PC-9 (cell line): ENCODE measurements at regions not wholly inside any gene's neighbourhood (a gene's known extent, or its start where the extent isn't known, plus 50 kb on each side); places are given as distances from the start of the nearest gene placed in this dataset.

ENCODE experiments used
- BruUV-seq: library from RNA; stranded (reverse); fragments of 400-500 nt; replicated peaks from 2 replicates; lab custom pipeline; 2021; lab: Mats Ljungman, UMichigan
- CTCF ChIA-PET: fragments of 300-600 bp; sonication (Branson Sonifier 250); formaldehyde crosslinking; loops from one replicate; lab custom pipeline; 2022; ENCODE audit warnings: antibody characterized with exemption; lab: Charles Lee
- POLR2A ChIA-PET: fragments of 300-600 bp; sonication (Branson Sonifier 250); formaldehyde crosslinking; loops from one replicate; lab custom pipeline; 2022; ENCODE audit warnings: antibody characterized with exemption; ENCODE audit not compliant: unreplicated experiment; lab: Charles Lee
- DNase-seq, 2 experiments: peaks; one replicate each; pipeline versions ENCODE4 v3.0.0 to v3.0.0-alpha.2; 2015 to 2022; ENCODE audit warnings: mixed read lengths in 1 of 2
- H2AFZ ChIP-seq: fragments of 200-600 bp; sonication (generic); 2 replicates; pipeline ENCODE4 v1.8.1; 2017; ENCODE audit warnings: antibody characterized with exemption
- H3F3A ChIP-seq: fragments of 200-600 bp; sonication (generic); 2 replicates; pipeline ENCODE4 v1.8.1; 2017; ENCODE audit warnings: antibody characterized with exemption, mild to moderate bottlenecking, low read depth; ENCODE audit not compliant: insufficient read depth
- H3K27ac ChIP-seq: fragments of 200-600 bp; sonication (generic); 2 replicates; pipeline ENCODE4 v1.6.1; 2016; ENCODE audit warnings: mixed run types
- H3K27me3 ChIP-seq: fragments of 200-600 bp; sonication (generic); 2 replicates; pipeline ENCODE4 v1.6.1; 2016; ENCODE audit warnings: low read depth, mixed run types; ENCODE audit not compliant: insufficient read depth
- H3K36me3 ChIP-seq: fragments of 200-600 bp; sonication (generic); 2 replicates; pipeline ENCODE4 v1.6.1; 2016; ENCODE audit warnings: low read depth, mixed run types
- H3K4me1 ChIP-seq: fragments of 200-600 bp; sonication (generic); replicated peaks from 2 replicates; pipeline ENCODE4 v1.6.1; 2016; ENCODE audit warnings: mixed run types; ENCODE audit not compliant: insufficient read depth
- H3K4me2 ChIP-seq: fragments of 200-600 bp; sonication (generic); 2 replicates; pipeline ENCODE4 v1.6.1; 2017; ENCODE audit warnings: mixed run types
- H3K4me3 ChIP-seq: fragments of 200-600 bp; sonication (generic); 2 replicates; pipeline ENCODE4 v1.6.1; 2016; ENCODE audit warnings: mixed run types
- H3K79me2 ChIP-seq: fragments of 200-600 bp; sonication (generic); 2 replicates; pipeline ENCODE4 v1.6.1; 2017; ENCODE audit warnings: low read depth, mixed run types
- H3K9me2 ChIP-seq: fragments of 200-600 bp; sonication (generic); 2 replicates; pipeline ENCODE4 v1.8.1; 2017; ENCODE audit warnings: mild to moderate bottlenecking; ENCODE audit not compliant: insufficient read depth
- H3K9me3 ChIP-seq: fragments of 200-600 bp; sonication (generic); 2 replicates; pipeline ENCODE4 v1.8.1; 2016; ENCODE audit warnings: low read depth; ENCODE audit not compliant: insufficient read depth
- H4K20me1 ChIP-seq: fragments of 200-600 bp; sonication (generic); 2 replicates; pipeline ENCODE4 v1.8.1; 2017; ENCODE audit not compliant: insufficient read depth
- EZH2 ChIP-seq: fragments of 200-600 bp; sonication (generic); IDR thresholded peaks from 2 replicates; pipeline ENCODE4 v1.8.0; 2017; ENCODE audit warnings: antibody characterized with exemption, low read depth
- intact Hi-C: fragments of 100-400 bp; cut with micrococcal nuclease; formaldehyde crosslinking; loops from one replicate; pipeline ENCODE4 v1.10.0; 2022; ENCODE audit not compliant: unreplicated experiment
- TF ChIP-seq, protein P1 (sequence below): fragments of 200-600 bp; sonication (generic); conservative IDR thresholded peaks from 2 replicates; pipeline ENCODE4 v1.6.1; 2017; ENCODE audit warnings: mixed run types, antibody characterized with exemption, mild to moderate bottlenecking, moderate library complexity

DNA sequence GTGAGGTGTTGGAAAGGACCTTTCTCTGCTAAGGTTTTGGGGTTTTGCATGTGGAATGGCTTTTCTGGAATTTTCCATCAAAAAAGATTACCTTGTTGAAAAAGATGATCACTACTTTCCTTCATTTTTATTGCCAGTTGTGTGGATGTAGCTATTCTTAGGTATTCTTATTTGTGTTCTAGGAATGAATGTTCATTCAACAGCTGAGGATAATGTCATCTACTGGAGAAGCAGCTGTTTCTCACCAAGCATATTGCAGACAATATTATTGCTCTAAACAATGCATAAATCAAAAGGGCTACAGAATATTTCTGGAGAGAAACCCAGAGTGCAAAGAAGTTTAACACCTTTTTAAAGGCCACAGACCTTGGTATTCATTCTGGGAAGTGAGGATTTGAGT lies 145.6 kb upstream of the CALCR start:
- H3K9me3 ChIP-seq = no peaks in the 10 kb centered on the region
- no peaks in the 10 kb centered on the region for H3K36me3 ChIP-seq
- BruUV-seq = no TSS peak
- H3F3A ChIP-seq = no peaks in the 10 kb centered on the region
- no peak overlapping the region for H2AFZ ChIP-seq
- ChIA-PET CTCF (no interaction called here), POLR2A (no interaction called here)
- no peak overlapping the region for H3K4me2 ChIP-seq
- no peak overlapping the region for H3K4me3 ChIP-seq
- no peak for TF ChIP-seq EZH2
- TF ChIP-seq, protein P1, sequence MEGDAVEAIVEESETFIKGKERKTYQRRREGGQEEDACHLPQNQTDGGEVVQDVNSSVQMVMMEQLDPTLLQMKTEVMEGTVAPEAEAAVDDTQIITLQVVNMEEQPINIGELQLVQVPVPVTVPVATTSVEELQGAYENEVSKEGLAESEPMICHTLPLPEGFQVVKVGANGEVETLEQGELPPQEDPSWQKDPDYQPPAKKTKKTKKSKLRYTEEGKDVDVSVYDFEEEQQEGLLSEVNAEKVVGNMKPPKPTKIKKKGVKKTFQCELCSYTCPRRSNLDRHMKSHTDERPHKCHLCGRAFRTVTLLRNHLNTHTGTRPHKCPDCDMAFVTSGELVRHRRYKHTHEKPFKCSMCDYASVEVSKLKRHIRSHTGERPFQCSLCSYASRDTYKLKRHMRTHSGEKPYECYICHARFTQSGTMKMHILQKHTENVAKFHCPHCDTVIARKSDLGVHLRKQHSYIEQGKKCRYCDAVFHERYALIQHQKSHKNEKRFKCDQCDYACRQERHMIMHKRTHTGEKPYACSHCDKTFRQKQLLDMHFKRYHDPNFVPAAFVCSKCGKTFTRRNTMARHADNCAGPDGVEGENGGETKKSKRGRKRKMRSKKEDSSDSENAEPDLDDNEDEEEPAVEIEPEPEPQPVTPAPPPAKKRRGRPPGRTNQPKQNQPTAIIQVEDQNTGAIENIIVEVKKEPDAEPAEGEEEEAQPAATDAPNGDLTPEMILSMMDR = no peak
- no peaks in the 10 kb centered on the region for H3K79me2 ChIP-seq
- H3K4me1 ChIP-seq = no peaks in the 10 kb centered on the region
- intact Hi-C loops = no loop called here
- H3K27me3 ChIP-seq = no peaks in the 10 kb centered on the region
- no peaks in the 10 kb centered on the region for H3K9me2 ChIP-seq
- H4K20me1 ChIP-seq = no peaks in the 10 kb centered on the region
- no peak for DNase-seq
- no peak overlapping the region for H3K27ac ChIP-seq

DNA sequence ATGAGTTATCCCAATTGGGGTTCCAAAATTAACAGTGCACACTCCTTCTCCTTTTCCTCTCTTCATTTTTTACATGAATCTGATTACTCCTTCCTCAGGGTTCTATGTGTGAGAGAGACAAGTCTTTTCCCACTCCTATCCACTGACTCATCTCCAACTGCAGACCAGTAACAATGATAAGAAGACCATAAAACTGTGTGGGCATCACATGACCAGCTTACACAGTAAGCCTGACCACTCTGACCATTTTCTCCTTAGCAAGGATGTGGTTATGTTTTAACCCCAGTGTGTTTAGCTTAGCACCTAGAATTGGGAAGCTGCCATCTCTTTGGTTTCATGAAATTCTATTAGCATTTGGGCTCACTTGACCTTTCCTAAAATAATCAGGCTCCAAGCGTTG lies 145.0 kb upstream of the CALCR start:
- no peaks in the 10 kb centered on the region; the same call in 1 of the 2 replicates for H3K9me2 ChIP-seq
- POLR2A ChIA-PET = no interaction called here
- TF ChIP-seq, protein P1 = no peak
- no peak for TF ChIP-seq EZH2
- H4K20me1 ChIP-seq = no peaks in the 10 kb centered on the region
- no peaks in the 10 kb centered on the region for H3K9me3 ChIP-seq
- no peaks in the 10 kb centered on the region for H3F3A ChIP-seq
- H3K36me3 ChIP-seq = no peaks in the 10 kb centered on the region
- H3K4me3 ChIP-seq = no peak overlapping the region
- H2AFZ ChIP-seq = no peak overlapping the region
- H3K79me2 ChIP-seq = no peaks in the 10 kb centered on the region
- no TSS peak for BruUV-seq
- intact Hi-C loops = loop anchor here (5.0 to 10.0 kb wide), 2 partner anchors 715 to 1528 kb away; no protein-coding TSS in a partner anchor
- no peak overlapping the region for H3K27ac ChIP-seq
- no peak overlapping the region for H3K4me2 ChIP-seq
- H3K27me3 ChIP-seq = no peaks in the 10 kb centered on the region
- CTCF ChIA-PET = no interaction called here
- DNase-seq = no peak
- H3K4me1 ChIP-seq = no peaks in the 10 kb centered on the region

DNA sequence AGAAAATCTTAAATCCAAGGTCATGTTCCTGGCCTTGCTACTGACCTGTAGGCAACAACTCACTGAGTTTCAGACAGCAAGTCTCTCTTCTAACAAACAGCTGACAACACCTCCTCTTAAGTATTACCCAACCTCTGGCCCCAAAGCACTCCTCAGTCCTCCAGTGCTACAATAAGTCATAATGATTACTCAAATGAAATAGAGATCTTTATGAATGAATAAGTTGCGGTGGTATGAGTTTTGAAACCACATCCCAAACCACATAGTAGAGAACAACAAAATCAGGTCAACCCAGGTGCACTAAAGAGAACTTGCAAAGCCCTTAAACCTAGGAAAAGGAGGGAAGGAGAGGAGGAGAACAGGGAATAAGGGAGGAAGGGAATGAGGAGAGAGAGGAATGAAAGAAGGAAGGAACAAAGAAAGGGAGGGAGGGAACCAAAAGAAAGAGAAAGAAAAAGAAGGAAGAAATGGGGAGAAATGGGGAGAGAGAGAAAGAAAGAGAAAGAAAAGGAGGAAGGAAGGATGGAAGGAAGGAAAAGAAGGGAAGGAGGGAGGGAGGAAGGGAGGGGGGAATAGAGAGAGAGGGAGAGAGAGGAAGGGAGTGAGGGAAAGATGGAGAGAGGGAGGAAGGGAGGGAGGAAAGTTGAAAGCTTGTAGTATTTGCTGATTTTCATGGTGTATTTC lies 142.8 kb upstream of the CALCR start:
- H3K36me3 ChIP-seq = no peaks in the 10 kb centered on the region
- ChIA-PET CTCF (no interaction called here), POLR2A (no interaction called here)
- intact Hi-C loops = loop anchor here (5.0 to 10.0 kb wide), 2 partner anchors 717 to 1530 kb away; no protein-coding TSS in a partner anchor
- no peaks in the 10 kb centered on the region; the same call in 1 of the 2 replicates for H3K9me2 ChIP-seq
- no peaks in the 10 kb centered on the region for H3F3A ChIP-seq
- no peaks in the 10 kb centered on the region for H3K27me3 ChIP-seq
- H3K4me3 ChIP-seq = no peak overlapping the region
- BruUV-seq = no TSS peak
- H4K20me1 ChIP-seq = no peaks in the 10 kb centered on the region
- H3K79me2 ChIP-seq = no peaks in the 10 kb centered on the region
- H3K4me2 ChIP-seq = no peak overlapping the region
- no peak overlapping the region for H3K27ac ChIP-seq
- TF ChIP-seq EZH2 = no peak
- TF ChIP-seq, protein P1 = no peak
- no peak for DNase-seq
- H3K9me3 ChIP-seq = no peaks in the 10 kb centered on the region
- no peaks in the 10 kb centered on the region for H3K4me1 ChIP-seq
- no peak overlapping the region for H2AFZ ChIP-seq
